ENCODE measurements at regions not wholly inside any gene's neighbourhood (a gene's known extent, or its start where the extent isn't known, plus 50 kb on each side); places are given as distances from the start of the nearest gene placed in this dataset.

GRCh38 chr12:24553259-24553658 lies 395.6 kb downstream of the BCAT1 start:
- DNase-seq (ENCODE audit: extremely low read depth in 1 of 4, low spot score in 3 of 4) (no peak), FAIRE-seq (no peak), ATAC-seq (no peak)
- CTCF ChIA-PET (ENCODE audit: low intra/inter-chr PET ratio): no interaction called here
- intact Hi-C loops (cut with micrococcal nuclease) (no loop called here), in situ Hi-C loops (cut with MboI) (no loop called here)
- Histone ChIP-seq H2AFZ (ENCODE audit: low read depth, low read length) (no peak overlapping the region), H3K4me1 (replicated peaks in 1 of 2; ENCODE audit: control insufficient read depth in 2 of 2, insufficient read depth in 2 of 2, low read length in 2 of 2) (no peaks in the 10 kb centered on the region), H3K36me3 (ENCODE audit: control insufficient read depth, insufficient read depth, low read length) (no peaks in the 10 kb centered on the region), H4K20me1 (replicated peaks; ENCODE audit: control insufficient read depth, insufficient read depth, low read length) (no peaks in the 10 kb centered on the region), H3K4me2 (ENCODE audit: insufficient read depth, low read length) (no peak overlapping the region), H3K4me3 (no peak overlapping the region), H3K27ac (ENCODE audit: extremely low read depth, low read depth, low read length) (no peak overlapping the region), H3K9me3 (replicated peaks; ENCODE audit: control insufficient read depth, insufficient read depth, low read depth, low read length) (no peaks in the 10 kb centered on the region), H3K79me2 (ENCODE audit: control insufficient read depth, insufficient read depth, low read length) (no peaks in the 10 kb centered on the region), H3K9ac (ENCODE audit: insufficient read depth in 1 of 2, low read depth in 2 of 2, low read length in 2 of 2) (no peak overlapping the region), H3K27me3 (ENCODE audit: control insufficient read depth in 2 of 2, insufficient read depth in 2 of 2, low read length in 2 of 2) (no peaks in the 10 kb centered on the region; a peak in 3 of 5 replicates), H3K9me1 (ENCODE audit: control insufficient read depth, insufficient read depth, low read length) (no peaks in the 10 kb centered on the region)
- BruUV-seq (replicated peaks): no TSS peak
- POLR2A ChIA-PET: interaction anchor here (0.9 kb wide), 1 partner anchor 191 kb away, joined by 3 read pairs; no protein-coding TSS in a partner anchor
- TF ChIP-seq ZNF830 (CRISPR knock-in tag; IDR thresholded peaks at IDR 0.05) (no peak), ZC3H4 (CRISPR knock-in tag; IDR thresholded peaks at IDR 0.05; ENCODE audit: borderline replicate concordance) (no peak), STAG1 (CRISPR knock-in tag; IDR thresholded peaks at IDR 0.05; ENCODE audit: borderline replicate concordance) (no peak), NCOA1 (IDR thresholded peaks at IDR 0.05; ENCODE audit: low read depth) (no peak), HBP1 (CRISPR knock-in tag; IDR thresholded peaks at IDR 0.05) (no peak), ZNF41 (CRISPR knock-in tag; conservative IDR thresholded peaks at IDR 0.05) (no peak), ETS1 (conservative IDR thresholded peaks at IDR 0.05; ENCODE audit: control insufficient read depth, low read depth, low read length) (no peak), POLR2AphosphoS2 (IDR thresholded peaks at IDR 0.05; ENCODE audit: low read length) (no peak), MECOM (CRISPR knock-in tag; IDR thresholded peaks at IDR 0.05) (no peak), RFX5 (IDR thresholded peaks at IDR 0.05; ENCODE audit: low read depth, low read length) (no peak), CEBPZ (IDR thresholded peaks at IDR 0.05; ENCODE audit: borderline replicate concordance, low read depth, low read length) (no peak), LCOR (CRISPR knock-in tag; IDR thresholded peaks at IDR 0.05) (no peak), SRSF7 (optimal IDR thresholded peaks at IDR 0.05; ENCODE audit: low read depth, low read length) (no peak), ZNF707 (CRISPR knock-in tag; conservative IDR thresholded peaks at IDR 0.05) (no peak), ZNF224 (CRISPR knock-in tag; IDR thresholded peaks at IDR 0.05) (no peak), PHB2 (IDR thresholded peaks at IDR 0.05; ENCODE audit: low read depth) (no peak), HMG20B (CRISPR knock-in tag; IDR thresholded peaks at IDR 0.05) (no peak)
- TF ChIP-seq, protein P1, sequence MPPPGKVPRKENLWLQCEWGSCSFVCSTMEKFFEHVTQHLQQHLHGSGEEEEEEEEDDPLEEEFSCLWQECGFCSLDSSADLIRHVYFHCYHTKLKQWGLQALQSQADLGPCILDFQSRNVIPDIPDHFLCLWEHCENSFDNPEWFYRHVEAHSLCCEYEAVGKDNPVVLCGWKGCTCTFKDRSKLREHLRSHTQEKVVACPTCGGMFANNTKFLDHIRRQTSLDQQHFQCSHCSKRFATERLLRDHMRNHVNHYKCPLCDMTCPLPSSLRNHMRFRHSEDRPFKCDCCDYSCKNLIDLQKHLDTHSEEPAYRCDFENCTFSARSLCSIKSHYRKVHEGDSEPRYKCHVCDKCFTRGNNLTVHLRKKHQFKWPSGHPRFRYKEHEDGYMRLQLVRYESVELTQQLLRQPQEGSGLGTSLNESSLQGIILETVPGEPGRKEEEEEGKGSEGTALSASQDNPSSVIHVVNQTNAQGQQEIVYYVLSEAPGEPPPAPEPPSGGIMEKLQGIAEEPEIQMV (tag; conservative IDR thresholded peaks at IDR 0.05; ENCODE audit: low read depth): no peak
- WGBS (ENCODE audit: insufficient coverage, low coverage, missing lambda C conversion rate): 0% methylated on average over 3 of the region's 3 CpGs
